Fibroblast of skin of left biceps (primary cell): ENCODE measurements at regions not wholly inside any gene's neighbourhood (a gene's known extent, or its start where the extent isn't known, plus 50 kb on each side); places are given as distances from the start of the nearest gene placed in this dataset.
"Not testable (repeated sequence)": the region's sequence is repeated elsewhere in the genome, so short reads cannot be mapped to it uniquely, and the experiment has no call there.

Experiments
- DNase-seq, 2 experiments: peaks; one replicate each; pipeline ENCODE4 v3.0.0-alpha.2; 2013; ENCODE audit warnings: low read depth in 2 of 2

DNA sequence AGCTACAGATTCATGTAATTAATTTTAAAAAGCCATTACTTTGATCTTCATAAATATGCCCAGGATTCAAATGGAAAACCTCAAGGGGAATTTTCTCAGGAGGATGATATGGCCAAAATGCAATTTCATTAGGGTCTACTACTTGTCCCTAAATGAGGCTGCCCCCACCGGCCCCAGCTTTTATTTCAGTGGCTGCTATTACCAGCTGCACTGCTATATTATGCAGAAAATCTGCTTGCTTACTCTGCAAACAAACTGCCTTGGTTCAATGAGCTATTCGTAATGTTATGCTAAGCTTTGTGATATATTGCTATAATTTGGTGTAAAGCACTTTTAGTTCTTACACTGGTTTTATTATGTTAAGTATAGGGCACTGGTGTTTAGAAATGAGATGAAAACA, 137.3 kb upstream of the TMTC4 start:
- no peak for DNase-seq

DNA sequence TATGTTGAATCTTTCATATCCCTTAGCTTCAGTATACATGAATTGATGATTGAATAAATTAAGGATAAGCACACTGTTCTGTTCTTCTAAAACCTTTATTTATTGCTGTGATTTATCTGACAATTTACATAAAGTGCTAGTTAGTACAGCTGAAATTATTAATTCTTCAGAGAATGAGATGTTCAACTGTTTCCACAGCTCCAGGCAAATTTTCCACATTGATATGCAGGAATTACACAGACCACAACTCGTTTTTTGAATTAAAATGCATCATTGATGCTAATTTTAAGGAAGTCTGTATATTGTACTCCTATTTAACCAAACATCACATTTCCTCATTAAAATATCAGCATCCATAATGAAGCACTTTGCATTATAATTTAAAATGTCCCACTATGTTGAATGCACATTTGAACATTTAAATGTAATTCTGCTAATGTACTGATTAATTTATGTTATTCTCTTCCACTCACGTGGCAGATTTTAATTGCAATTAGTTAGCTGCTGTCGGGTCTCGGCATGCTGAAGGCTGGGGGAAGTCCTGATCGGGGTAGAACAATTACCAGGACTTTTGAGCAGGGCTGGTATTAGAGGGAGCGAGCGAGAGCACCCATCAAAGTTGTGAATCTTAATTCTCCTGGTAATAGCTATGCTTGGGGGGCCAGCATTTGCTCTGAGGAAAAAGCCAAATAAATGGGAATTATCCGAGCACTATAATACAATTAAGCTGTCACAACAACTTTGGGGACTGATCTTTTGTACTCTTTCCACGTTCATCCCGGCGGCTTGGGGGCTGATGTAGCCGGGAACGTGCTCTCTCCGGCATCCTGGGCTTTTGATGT, 136.7 kb upstream of the TMTC4 start:
- DNase-seq: no peak

DNA sequence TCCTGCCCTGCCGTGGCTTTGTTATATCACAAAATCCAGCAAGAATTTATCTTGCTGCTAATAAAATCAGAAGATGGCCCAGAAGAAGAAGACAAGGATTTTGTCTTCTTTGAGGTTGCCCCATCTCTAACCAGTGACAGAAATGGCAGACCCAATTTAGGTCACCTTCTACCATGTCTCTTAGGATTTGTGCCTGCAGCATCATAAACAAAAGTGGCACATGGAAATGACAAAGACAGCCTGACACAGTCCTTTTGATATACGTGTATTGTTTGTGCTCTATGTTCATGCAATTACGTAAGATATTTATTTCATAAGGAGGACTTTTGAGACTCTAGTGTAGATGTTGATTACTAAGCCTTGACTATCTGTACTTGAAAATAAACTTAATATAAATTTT, 135.9 kb upstream of the TMTC4 start:
- no peak for DNase-seq

DNA sequence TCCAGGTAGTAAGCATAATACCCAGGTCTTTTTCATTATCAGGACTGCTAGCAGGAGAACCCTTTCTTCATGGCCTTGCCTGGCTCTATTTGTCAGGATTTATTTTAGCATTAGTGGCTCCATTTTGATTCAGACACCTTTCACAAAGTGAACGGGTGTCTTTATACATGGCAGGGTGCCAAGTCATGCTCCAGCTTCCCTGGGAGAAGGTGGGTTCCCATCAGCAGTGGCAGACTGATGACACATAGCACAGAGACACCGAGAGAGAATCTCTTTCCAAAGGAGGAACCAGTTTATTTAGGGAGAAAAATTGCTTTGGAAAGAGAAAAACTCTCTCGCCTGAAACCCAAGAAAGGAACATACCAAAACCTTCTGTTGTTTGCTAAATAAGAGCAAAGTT, 135.3 kb upstream of the TMTC4 start:
- DNase-seq: no peak

DNA sequence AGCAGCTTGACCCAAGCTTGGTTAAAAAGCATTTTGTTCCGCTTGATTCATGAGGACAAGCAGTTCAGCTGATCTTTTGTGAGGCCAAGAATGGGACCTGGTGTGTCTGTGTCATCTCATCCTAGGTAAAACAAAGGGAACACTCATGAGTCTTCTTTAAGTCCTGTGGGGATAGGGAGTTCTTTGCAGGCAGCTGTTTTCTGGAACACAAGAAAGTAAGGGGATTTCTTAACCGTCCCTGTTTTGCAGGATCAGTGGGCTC, 134.5 kb upstream of the TMTC4 start:
- DNase-seq: no peak

DNA sequence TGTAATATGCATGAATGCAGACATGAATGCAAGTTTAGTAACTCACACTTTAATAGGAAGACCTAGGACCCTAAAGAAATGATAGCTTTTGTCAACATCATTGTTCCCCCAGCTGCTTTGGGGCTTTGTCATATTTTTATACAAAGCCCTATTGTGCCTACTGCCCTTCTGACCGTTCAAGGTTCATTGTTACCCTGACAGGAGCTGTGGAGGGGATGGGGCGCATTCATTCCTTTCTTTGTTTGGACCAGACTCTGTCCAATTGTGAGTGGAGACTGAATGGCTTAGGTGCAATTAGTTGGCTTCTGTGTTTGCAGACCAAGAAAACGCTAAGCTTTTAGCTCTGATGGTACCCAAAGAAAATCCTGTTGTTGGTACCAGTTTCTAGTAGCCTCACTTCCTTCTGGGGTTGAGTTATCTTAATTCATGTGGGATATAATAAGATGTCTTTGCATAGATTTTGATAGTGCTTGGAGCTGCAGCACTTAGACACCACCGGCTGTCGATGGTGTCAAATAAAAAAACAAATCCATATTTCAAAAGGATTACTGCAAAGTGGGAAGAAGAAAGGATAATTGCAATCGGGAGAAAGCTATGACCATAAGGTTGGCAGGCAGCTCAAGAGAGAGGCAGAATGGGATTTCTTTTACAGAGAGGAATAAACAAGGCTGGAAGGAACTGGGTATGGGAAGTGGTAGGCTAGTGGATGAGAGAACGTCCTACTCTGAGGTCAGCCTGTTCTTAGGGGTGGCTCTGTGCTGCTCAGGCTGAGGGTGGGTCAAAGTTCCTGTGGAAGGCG, 133.9 kb upstream of the TMTC4 start:
- DNase-seq: no peak

DNA sequence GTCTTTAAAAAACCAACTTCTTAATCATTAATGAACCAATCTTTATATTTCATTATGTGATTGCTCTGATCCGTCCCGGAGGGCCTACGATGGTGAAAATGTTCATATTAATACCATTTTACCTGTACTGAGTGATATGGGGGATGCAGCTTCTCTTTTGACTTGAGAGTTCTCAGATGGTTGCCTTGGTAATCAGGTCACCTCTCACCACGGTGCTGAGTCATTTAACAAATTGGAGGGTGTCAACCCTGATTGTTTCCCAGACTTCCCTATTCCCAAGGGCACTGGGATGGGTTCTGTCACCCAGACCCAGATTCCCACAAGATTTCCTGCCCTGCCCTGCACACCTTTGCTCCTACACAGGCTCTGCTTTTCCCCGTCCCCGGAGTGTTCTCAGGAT, 128.5 kb upstream of the TMTC4 start:
- DNase-seq: no peak

DNA sequence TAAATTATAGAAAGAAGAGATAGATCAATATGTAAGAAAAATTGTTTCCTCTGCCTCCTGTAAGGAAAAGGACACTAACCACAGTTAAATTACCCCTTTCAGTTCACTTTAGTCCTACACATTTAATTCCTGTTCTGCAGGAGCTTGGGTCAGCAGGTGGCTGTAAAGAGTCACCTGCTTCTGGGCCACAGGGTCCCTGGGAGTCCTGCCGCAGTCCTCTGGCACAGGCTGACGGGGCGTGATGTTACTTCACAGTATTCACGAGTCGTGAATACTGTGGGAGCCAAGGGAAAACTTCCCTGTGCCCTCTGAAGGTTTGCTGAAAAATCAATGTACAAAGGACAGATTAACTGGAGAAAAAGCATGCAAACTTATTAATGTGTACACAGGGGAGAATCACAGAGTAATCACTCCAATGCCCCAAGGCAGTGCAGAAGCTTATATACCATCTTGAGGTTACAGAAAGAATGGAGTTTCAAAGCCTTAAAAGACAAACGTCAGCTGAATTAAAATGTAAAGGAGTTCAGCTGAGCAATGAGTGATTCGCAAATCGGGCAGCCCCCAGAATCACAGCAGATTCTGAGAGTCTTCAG, 125.8 kb upstream of the TMTC4 start:
- DNase-seq: no peak

DNA sequence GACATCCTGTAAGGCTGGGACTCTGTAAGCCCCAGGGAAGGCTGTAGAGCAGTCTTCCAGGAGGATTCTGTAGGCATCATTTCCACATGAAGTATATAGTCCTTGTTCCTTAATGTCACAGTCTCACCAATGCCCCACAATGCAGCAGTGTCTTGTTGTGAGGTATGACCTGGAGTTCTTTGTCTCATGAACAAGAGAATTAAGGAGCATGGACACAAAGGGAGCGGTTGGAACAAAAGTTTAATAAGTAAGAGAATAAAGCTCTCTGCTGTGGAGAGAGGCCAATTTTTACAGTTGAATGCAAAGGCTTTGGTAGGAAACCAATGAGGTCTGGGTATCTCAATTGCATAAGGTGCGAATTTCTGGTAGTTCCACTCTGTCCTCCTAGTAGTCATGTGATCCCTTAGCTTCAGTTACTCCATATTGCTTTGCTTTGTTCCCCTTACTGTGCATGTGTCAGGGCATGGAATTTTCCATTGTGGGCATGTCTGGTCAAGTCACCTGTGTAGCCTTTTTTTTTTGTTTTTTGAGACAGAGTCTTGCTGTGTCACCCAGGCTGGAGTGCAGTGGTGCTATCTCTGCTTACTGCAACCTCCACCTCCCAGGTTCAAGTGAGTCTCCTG, 124.3 kb upstream of the TMTC4 start:
- no peak for DNase-seq

DNA sequence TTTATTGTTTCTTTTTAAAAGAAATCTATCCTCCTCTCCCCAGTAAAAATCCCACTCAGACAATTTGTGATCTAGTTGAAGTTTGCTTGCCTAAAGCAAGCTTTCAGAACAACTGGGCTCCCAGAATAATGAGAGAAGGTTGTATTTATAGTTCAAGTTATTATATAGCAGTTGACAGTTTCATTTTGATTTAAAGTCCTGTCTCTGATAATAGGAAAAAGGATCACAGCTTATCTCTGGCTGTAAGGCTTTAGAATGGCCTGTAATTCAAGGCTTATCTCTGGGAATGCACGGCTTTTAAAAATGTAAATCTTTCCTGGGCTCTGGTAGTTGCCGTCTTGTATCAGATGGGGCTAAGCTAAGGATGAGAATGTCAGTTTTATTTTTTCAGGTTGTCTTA, 123.3 kb upstream of the TMTC4 start:
- no peak for DNase-seq

DNA sequence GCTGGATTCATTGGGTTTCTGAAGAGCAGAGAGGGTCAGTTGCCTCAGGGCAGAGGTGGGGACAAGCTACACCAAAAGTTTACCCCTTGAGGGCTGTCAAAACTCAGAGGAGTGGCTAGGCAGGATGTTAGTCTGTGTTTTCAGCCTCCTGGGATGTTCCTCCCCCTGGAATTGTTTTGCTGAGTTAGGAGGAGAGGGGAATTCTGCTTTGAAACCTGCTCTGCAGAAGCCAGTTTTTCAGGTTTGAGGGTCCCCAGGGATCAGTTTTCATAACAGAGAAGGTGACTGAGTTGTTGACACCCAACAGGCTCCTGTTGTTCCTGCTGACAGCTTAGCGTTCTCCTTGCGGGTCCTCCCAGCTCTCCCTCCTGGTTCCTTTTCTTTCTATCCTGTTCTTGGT, 121.9 kb upstream of the TMTC4 start:
- DNase-seq: no peak

DNA sequence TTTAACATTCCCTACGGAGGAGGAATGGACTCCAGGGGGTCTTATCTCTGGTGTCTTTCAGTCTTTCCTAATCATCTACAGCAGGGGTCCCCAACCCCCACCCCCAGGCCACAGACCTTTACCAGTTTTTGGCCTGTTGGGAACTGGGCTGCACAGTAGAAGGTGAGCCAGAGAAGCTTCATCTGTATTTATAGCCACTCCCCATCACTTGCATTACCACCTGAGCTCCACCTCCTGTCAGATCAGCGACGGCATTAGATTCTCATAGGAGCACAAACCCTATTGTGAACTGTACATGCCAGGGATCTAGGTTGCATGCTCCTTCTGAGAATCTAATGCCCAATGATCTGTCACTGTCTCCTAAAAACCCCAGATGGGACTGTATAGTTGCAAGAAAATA, 120.0 kb upstream of the TMTC4 start:
- no peak for DNase-seq

DNA sequence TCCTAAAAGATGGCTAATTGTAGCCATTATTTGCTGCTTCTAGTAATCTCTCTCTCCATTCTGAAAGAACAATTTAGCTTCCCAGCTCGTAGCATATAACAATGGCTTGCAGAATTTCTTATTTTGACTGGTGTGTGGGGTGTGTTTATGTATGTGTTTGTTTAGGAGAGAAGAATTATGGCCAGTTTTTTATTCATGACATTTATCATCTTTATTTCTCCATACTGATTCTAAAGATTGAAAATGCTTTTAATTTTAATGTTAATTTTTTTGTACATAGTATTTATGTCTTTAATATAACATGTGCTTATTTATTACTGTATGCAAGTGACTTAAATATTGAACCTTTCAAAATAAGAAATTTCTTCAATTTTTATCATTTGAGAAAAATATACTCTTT, 115.8 kb upstream of the TMTC4 start:
- no peak for DNase-seq

DNA sequence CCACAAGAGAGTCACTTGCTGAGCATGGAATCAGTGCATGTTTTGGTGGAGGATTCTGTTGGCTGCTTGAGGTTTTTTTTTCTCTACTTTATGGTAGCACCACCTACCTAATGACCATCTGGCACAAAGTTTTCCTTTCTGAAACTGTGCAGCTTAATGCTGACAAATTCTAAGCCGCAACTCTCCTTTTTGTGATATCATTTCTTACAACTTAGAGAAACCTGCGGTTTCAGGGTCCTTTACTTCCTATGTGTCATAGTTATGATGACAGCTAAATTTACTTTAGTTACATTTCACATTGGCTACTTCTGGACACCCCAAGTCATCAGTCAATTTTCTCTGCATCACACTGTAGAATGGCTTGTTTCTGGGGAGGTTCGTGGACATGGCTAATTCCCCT, 115.4 kb upstream of the TMTC4 start:
- DNase-seq: no peak

DNA sequence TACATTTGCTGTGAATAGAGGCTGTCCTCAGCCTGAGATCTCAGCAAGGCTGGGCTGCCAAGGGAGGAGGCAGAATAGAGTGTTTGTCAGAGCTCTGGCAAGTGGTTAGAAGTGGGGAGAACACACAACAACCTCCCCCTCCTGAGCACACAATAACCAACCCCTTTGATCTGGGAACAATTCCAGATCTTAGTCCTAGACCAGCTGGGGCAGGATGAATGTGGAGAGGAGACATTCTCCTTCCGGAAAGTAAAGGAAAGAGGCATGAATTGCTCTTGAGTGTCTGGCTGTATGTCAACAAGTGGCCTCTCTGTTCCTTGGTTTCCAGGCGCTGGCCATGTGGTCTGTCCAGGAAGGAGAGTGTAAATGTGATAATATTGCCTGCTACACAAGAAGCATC, 114.9 kb upstream of the TMTC4 start:
- DNase-seq: peak in 1 of 2 experiments; percentile 10

DNA sequence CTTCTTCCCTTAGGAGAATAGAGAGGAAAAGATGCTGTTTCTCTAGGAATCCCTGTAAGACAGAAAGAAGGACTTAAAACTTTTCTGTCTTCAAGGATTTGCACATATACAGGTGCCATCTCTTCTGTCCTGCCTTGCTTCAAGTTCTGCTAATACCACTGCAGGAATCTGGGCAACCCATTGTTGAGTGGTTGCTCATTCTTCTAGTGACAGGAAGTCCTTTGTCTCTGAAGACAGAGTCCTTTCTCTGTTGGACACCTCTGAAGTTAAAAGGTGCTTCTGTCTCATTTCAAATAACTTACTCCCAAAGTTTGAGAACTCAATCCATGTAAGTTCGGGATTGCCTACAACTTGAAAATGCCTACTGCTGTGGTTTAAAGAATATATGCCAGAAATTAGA, 114.4 kb upstream of the TMTC4 start:
- DNase-seq: no peak

DNA sequence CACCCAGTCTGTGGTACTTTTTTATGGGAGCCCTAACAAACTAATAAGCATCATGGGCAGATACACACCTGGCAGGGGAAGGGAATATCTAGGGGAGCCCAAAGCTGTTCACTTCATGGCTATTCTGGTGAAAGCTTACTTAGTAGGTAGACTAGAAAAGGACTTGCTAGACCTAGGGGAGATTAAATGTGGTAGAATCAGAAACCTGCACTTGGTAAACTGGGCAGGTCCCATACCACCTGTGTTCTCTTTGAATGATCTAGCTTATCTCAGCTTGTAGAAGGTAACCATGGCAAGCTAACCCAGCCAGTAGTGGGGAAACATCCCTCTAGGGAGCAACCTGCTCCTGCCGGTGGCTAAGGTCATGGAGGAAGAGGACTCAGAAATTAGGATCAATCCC, 113.9 kb upstream of the TMTC4 start:
- no peak for DNase-seq

DNA sequence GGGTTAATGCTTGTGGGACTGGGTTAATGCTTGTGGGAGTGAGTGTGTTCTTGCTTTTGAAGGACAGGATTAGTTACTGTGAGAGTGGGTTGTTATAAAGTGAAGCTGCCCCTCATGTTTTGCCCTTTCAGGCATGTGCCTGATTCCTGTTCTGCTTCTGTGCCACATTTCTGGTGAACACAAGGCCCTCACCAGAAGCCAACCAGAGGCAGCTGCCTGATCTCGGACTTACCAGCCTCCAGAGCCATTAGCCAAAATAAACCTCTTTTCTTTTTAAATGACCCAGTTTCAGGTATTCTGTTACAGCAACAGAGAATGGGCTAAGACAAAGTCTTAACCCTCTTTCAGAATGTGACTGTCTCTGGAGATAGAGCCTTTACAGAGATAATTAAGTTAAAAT, 113.3 kb upstream of the TMTC4 start:
- no peak for DNase-seq

DNA sequence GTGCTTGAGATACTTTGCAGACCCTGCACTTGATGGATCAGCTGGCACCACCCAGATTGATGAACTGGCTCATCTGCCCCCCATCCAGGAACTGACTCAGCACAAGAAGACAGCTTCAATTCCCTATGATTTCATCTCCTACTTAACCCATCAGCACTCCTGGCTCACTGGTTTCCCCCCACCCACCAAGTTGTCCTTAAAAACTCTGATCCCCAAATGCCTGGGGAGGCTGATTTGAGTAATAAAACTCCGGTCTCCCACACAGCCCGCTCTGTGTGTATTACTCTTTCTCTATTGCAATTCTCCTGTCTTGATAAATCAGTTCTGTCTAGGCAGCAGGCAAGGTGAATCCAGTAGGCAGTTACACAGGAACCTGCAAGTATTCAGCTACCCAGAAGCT, 102.1 kb upstream of the TMTC4 start:
- not testable (repeated sequence) for DNase-seq

DNA sequence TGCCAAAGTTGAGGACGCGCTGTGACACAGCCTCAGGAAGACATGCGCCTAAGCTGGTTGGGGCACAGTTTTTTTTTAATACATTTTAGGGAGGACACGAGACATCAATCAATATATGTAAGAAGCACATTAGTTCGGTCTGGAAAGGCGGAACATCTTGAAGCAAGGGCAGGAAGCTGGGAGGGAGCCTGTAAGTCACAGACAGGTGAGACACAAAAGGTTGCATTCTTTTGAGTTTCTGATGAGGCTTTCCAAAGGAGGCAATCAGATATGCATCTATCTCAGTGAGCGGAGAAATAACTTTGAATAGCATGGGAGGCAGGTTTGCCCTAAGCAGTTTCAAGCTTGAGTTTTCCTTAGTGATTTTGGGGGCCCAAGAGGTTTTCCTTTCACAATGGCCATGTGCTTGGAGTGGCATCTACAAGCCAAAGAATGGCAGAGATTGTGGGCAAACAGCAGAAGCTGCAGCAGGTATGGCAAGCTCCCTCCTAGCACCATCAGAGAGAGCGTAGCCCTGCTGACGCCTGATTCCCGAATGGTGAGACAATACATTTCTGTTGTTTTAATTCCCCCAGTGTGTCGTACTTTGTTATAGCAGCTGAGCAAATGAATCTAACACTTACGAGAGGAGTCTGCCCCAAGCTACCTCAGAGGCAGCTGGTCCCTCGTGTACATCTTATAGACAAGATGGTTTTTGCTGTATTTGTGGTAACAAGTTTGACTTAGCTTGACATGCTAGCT, 99.5 kb upstream of the TMTC4 start:
- no peak for DNase-seq

DNA sequence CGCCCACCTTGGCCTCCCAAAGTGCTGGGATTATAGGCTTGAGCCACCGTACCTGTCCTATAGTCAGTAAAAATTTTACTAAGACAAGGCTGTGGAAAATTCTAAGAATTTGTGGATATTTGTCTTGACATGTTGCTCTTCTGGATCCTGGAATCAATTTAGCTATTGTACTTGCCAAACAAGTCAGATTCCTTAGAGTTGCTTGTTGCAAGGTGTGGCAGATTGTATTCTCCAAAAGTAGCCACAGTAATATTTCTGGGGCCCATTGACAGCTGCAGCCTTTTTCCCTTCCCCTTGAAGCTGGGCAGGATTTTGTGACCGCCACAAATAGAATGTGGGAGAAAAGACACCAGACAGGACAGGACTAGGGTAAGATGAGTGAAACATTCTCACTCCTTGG, 98.8 kb upstream of the TMTC4 start:
- DNase-seq: no peak

DNA sequence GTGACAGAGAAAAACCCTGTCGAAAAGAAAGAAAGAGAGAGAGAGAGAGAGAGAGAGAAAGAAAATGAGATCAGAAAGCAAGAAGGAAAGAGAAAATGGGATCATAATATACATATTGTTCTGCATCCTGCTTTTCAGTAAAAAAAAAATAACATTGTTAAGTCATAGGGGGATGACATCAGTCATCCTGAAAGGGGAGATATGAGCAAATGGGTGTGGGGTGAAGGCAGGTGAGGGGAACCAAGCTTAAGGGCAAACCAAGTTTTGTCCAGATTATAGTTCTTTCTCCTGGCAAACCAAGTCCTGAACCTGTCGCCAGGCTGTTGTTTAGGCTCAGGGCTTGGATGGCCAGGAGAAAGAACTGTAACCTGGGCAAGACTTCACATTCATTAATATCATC, 92.6 kb upstream of the TMTC4 start:
- no peak for DNase-seq
